Lower leg skin (tissue), 3 donors: ENCODE measurements at regions not wholly inside any gene's neighbourhood (a gene's known extent, or its start where the extent isn't known, plus 50 kb on each side); places are given as distances from the start of the nearest gene placed in this dataset.

Experiments
- CTCF ChIP-seq, 3 donors: fragments of 450-650 bp; IDR thresholded peaks; one replicate each; pipeline ENCODE4 v1.5.1; 2016; ENCODE audit warnings: antibody characterized with exemption in 3 of 3, mild to moderate bottlenecking in 3 of 3, moderate library complexity in 2 of 3
- POLR2A ChIP-seq, 2 donors: fragments of 450-650 bp; IDR thresholded peaks; one replicate each; pipeline ENCODE4 v1.6.1; 2016 to 2017; ENCODE audit warnings: antibody characterized with exemption in 2 of 2, mild to moderate bottlenecking in 1 of 2, moderate library complexity in 1 of 2

GRCh38 chr6:158870649-158870957 is 51.4 kb upstream of the EZR start:
- TF ChIP-seq CTCF (IDR thresholded peaks at IDR 0.05) (no peak), POLR2A (IDR thresholded peaks at IDR 0.05) (no peak)
